ENCODE measurements at regions not wholly inside any gene's neighbourhood (a gene's known extent, or its start where the extent isn't known, plus 50 kb on each side); places are given as distances from the start of the nearest gene placed in this dataset.

- DNase-seq (no peak), ATAC-seq (no peak)
- H3K79me2 ChIP-seq (ENCODE audit: low read length), result no peaks in the 10 kb centered on the region
- TF ChIP-seq CTCF (conservative IDR thresholded peaks at IDR 0.05; ENCODE audit: low read depth, low read length), result no peak
- TF ChIP-seq EZH2 (IDR thresholded peaks at IDR 0.05; ENCODE audit: low read length, unreplicated experiment), result no peak
- TF ChIP-seq EZH2phosphoT487 (IDR thresholded peaks at IDR 0.05; ENCODE audit: borderline replicate concordance, low read length), result no peak
- peaks cover 27% of the 10 kb centered on the region for H3K27me3 ChIP-seq (ENCODE audit: low read length)
- no peaks in the 10 kb centered on the region for H3K9me2 ChIP-seq (replicated peaks; ENCODE audit: low read length)
- no peak overlapping the region for H3K27ac ChIP-seq (ENCODE audit: low read length)
- no peak overlapping the region for H3K9ac ChIP-seq (ENCODE audit: low read length)
- no peak overlapping the region for H3K4me3 ChIP-seq (ENCODE audit: low read length)
- H3K4me2 ChIP-seq (ENCODE audit: low read length), result no peak overlapping the region
- intact Hi-C loops (cut with micrococcal nuclease), result no loop called here
- no peaks in the 10 kb centered on the region for H3K9me3 ChIP-seq (ENCODE audit: low read length)
- no peaks in the 10 kb centered on the region for H3K4me1 ChIP-seq (ENCODE audit: insufficient read depth, low read length)
- POLR2A ChIA-PET (ENCODE audit: unreplicated experiment), result no interaction called here
- H3K36me3 ChIP-seq (ENCODE audit: low read depth, low read length), result no peaks in the 10 kb centered on the region
- no peaks in the 10 kb centered on the region for H3F3A ChIP-seq (ENCODE audit: low read length, unreplicated experiment)
- no TSS peak for BruUV-seq (replicated peaks)
- no peak overlapping the region for H2AFZ ChIP-seq (ENCODE audit: low read length)
- H4K20me1 ChIP-seq (ENCODE audit: low read length), result no peaks in the 10 kb centered on the region
- CTCF ChIA-PET, result no interaction called here
Measured at GRCh38 chr14:105876158-105876557, 349.8 kb downstream of the TMEM121 start.

- CTCF ChIA-PET, result no interaction called here
- Histone ChIP-seq H3K4me2 (ENCODE audit: low read length) (no peak overlapping the region), H3K4me3 (ENCODE audit: low read length) (no peak overlapping the region), H3K9me3 (ENCODE audit: low read length) (no peaks in the 10 kb centered on the region), H3K9me2 (replicated peaks; ENCODE audit: low read length) (no peaks in the 10 kb centered on the region), H3F3A (ENCODE audit: low read length, unreplicated experiment) (no peaks in the 10 kb centered on the region), H4K20me1 (ENCODE audit: low read length) (no peaks in the 10 kb centered on the region), H3K27me3 (ENCODE audit: low read length) (peaks cover 27% of the 10 kb centered on the region), H2AFZ (ENCODE audit: low read length) (no peak overlapping the region), H3K9ac (ENCODE audit: low read length) (no peak overlapping the region), H3K4me1 (ENCODE audit: insufficient read depth, low read length) (no peaks in the 10 kb centered on the region), H3K36me3 (ENCODE audit: low read depth, low read length) (no peaks in the 10 kb centered on the region), H3K79me2 (ENCODE audit: low read length) (no peaks in the 10 kb centered on the region), H3K27ac (ENCODE audit: low read length) (no peak overlapping the region)
- no TSS peak for BruUV-seq (replicated peaks)
- ATAC-seq (no peak), DNase-seq (no peak)
- POLR2A ChIA-PET (ENCODE audit: unreplicated experiment), result no interaction called here
- intact Hi-C loops (cut with micrococcal nuclease), result no loop called here
- no peak for TF ChIP-seq CTCF (conservative IDR thresholded peaks at IDR 0.05; ENCODE audit: low read depth, low read length)
- no peak for TF ChIP-seq EZH2phosphoT487 (IDR thresholded peaks at IDR 0.05; ENCODE audit: borderline replicate concordance, low read length)
- no peak for TF ChIP-seq EZH2 (IDR thresholded peaks at IDR 0.05; ENCODE audit: low read length, unreplicated experiment)
Measured at GRCh38 chr14:105876829-105877228, 350.4 kb downstream of the TMEM121 start.

- no TSS peak for BruUV-seq (replicated peaks)
- H3K79me2 ChIP-seq (ENCODE audit: low read length), result no peaks in the 10 kb centered on the region
- ChIA-PET CTCF (no interaction called here), POLR2A (ENCODE audit: unreplicated experiment) (no interaction called here)
- no peak for ATAC-seq
- no peak overlapping the region for H3K9ac ChIP-seq (ENCODE audit: low read length)
- DNase-seq, result no peak
- no peaks in the 10 kb centered on the region for H3F3A ChIP-seq (ENCODE audit: low read length, unreplicated experiment)
- H3K36me3 ChIP-seq (ENCODE audit: low read depth, low read length), result no peaks in the 10 kb centered on the region
- H3K4me2 ChIP-seq (ENCODE audit: low read length), result no peak overlapping the region
- no peak overlapping the region for H3K4me3 ChIP-seq (ENCODE audit: low read length)
- no peaks in the 10 kb centered on the region for H4K20me1 ChIP-seq (ENCODE audit: low read length)
- TF ChIP-seq EZH2 (IDR thresholded peaks at IDR 0.05; ENCODE audit: low read length, unreplicated experiment), result no peak
- H2AFZ ChIP-seq (ENCODE audit: low read length), result no peak overlapping the region
- intact Hi-C loops (cut with micrococcal nuclease), result no loop called here
- H3K9me2 ChIP-seq (replicated peaks; ENCODE audit: low read length), result no peaks in the 10 kb centered on the region
- H3K4me1 ChIP-seq (ENCODE audit: insufficient read depth, low read length), result no peaks in the 10 kb centered on the region
- H3K27ac ChIP-seq (ENCODE audit: low read length), result no peak overlapping the region
- H3K9me3 ChIP-seq (ENCODE audit: low read length), result no peaks in the 10 kb centered on the region
- peaks cover 25% of the 10 kb centered on the region for H3K27me3 ChIP-seq (ENCODE audit: low read length)
Measured at GRCh38 chr14:105877645-105878044, 351.3 kb downstream of the TMEM121 start.
